ENCODE measurements at regions not wholly inside any gene's neighbourhood (a gene's known extent, or its start where the extent isn't known, plus 50 kb on each side); places are given as distances from the start of the nearest gene placed in this dataset.

DNA sequence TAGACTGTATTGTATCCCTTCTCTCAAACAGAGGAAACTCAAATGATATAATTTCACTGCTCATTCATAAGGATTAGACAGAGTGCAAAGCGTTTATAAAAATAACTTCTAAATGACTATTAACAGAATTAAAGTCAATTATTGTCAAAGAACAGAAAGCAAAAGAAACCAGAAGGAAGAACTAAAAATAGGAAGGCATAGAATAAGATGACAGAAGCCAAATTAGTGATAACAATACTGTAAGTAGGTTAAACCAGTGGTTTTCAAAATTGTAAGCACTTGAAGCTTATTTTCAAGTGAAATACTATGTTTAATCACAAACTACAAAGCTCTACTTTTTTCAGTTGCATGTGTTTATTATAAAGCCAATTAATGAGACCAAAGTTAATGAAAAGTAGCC, 305.2 kb downstream of the PPP1R2C start:
- H3K27me3 Mint-ChIP-seq (ENCODE audit: low read depth) = no peaks in the 10 kb centered on the region
- TF ChIP-seq, protein P1, sequence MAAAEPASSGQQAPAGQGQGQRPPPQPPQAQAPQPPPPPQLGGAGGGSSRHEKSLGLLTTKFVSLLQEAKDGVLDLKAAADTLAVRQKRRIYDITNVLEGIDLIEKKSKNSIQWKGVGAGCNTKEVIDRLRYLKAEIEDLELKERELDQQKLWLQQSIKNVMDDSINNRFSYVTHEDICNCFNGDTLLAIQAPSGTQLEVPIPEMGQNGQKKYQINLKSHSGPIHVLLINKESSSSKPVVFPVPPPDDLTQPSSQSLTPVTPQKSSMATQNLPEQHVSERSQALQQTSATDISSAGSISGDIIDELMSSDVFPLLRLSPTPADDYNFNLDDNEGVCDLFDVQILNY (CRISPR knock-in tag; IDR thresholded peaks at IDR 0.05) = no peak
- TF ChIP-seq, protein P2, sequence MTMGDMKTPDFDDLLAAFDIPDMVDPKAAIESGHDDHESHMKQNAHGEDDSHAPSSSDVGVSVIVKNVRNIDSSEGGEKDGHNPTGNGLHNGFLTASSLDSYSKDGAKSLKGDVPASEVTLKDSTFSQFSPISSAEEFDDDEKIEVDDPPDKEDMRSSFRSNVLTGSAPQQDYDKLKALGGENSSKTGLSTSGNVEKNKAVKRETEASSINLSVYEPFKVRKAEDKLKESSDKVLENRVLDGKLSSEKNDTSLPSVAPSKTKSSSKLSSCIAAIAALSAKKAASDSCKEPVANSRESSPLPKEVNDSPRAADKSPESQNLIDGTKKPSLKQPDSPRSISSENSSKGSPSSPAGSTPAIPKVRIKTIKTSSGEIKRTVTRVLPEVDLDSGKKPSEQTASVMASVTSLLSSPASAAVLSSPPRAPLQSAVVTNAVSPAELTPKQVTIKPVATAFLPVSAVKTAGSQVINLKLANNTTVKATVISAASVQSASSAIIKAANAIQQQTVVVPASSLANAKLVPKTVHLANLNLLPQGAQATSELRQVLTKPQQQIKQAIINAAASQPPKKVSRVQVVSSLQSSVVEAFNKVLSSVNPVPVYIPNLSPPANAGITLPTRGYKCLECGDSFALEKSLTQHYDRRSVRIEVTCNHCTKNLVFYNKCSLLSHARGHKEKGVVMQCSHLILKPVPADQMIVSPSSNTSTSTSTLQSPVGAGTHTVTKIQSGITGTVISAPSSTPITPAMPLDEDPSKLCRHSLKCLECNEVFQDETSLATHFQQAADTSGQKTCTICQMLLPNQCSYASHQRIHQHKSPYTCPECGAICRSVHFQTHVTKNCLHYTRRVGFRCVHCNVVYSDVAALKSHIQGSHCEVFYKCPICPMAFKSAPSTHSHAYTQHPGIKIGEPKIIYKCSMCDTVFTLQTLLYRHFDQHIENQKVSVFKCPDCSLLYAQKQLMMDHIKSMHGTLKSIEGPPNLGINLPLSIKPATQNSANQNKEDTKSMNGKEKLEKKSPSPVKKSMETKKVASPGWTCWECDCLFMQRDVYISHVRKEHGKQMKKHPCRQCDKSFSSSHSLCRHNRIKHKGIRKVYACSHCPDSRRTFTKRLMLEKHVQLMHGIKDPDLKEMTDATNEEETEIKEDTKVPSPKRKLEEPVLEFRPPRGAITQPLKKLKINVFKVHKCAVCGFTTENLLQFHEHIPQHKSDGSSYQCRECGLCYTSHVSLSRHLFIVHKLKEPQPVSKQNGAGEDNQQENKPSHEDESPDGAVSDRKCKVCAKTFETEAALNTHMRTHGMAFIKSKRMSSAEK (CRISPR knock-in tag; IDR thresholded peaks at IDR 0.05; ENCODE audit: borderline replicate concordance) = no peak
- TF ChIP-seq JUN (CRISPR knock-in tag; IDR thresholded peaks at IDR 0.05) (no peak), ZNF138 (CRISPR knock-in tag; conservative IDR thresholded peaks at IDR 0.05) (no peak), AFF4 (CRISPR knock-in tag; IDR thresholded peaks at IDR 0.05; ENCODE audit: borderline replicate concordance) (no peak), CTCF (IDR thresholded peaks at IDR 0.05) (no peak), MXD4 (CRISPR knock-in tag; IDR thresholded peaks at IDR 0.05; ENCODE audit: borderline replicate concordance) (no peak), TEAD1 (CRISPR knock-in tag; IDR thresholded peaks at IDR 0.05) (no peak), ZBTB43 (CRISPR knock-in tag; IDR thresholded peaks at IDR 0.05) (no peak), ZNF232 (CRISPR knock-in tag; IDR thresholded peaks at IDR 0.05) (no peak), ZNF121 (CRISPR knock-in tag; IDR thresholded peaks at IDR 0.05) (no peak)
- TF ChIP-seq, protein P3, sequence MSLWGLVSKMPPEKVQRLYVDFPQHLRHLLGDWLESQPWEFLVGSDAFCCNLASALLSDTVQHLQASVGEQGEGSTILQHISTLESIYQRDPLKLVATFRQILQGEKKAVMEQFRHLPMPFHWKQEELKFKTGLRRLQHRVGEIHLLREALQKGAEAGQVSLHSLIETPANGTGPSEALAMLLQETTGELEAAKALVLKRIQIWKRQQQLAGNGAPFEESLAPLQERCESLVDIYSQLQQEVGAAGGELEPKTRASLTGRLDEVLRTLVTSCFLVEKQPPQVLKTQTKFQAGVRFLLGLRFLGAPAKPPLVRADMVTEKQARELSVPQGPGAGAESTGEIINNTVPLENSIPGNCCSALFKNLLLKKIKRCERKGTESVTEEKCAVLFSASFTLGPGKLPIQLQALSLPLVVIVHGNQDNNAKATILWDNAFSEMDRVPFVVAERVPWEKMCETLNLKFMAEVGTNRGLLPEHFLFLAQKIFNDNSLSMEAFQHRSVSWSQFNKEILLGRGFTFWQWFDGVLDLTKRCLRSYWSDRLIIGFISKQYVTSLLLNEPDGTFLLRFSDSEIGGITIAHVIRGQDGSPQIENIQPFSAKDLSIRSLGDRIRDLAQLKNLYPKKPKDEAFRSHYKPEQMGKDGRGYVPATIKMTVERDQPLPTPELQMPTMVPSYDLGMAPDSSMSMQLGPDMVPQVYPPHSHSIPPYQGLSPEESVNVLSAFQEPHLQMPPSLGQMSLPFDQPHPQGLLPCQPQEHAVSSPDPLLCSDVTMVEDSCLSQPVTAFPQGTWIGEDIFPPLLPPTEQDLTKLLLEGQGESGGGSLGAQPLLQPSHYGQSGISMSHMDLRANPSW (CRISPR knock-in tag; conservative IDR thresholded peaks at IDR 0.05; ENCODE audit: low read depth) = no peak
- TF ChIP-seq, protein P4, sequence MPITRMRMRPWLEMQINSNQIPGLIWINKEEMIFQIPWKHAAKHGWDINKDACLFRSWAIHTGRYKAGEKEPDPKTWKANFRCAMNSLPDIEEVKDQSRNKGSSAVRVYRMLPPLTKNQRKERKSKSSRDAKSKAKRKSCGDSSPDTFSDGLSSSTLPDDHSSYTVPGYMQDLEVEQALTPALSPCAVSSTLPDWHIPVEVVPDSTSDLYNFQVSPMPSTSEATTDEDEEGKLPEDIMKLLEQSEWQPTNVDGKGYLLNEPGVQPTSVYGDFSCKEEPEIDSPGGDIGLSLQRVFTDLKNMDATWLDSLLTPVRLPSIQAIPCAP (CRISPR knock-in tag; IDR thresholded peaks at IDR 0.05) = no peak
- H3K9me3 Mint-ChIP-seq = peaks cover 10% of the 10 kb centered on the region
- H3K4me1 Mint-ChIP-seq = peaks cover 12% of the 10 kb centered on the region
- no peak for DNase-seq (ENCODE audit: low spot score)
- POLR2A ChIA-PET = interaction anchor here (0.7 kb wide), 1 partner anchor 437 kb away, joined by 3 read pairs; no protein-coding TSS in a partner anchor
- H3K4me3 Mint-ChIP-seq = no peak overlapping the region
- H3K36me3 Mint-ChIP-seq = peaks cover 13% of the 10 kb centered on the region
- no peak overlapping the region for H3K27ac Mint-ChIP-seq
- CTCF ChIA-PET = no interaction called here
- no peak for ATAC-seq

Data from WTC11 (cell line).